ENCODE measurements at regions not wholly inside any gene's neighbourhood (a gene's known extent, or its start where the extent isn't known, plus 50 kb on each side); places are given as distances from the start of the nearest gene placed in this dataset.
"Not testable (repeated sequence)": the region's sequence is repeated elsewhere in the genome, so short reads cannot be mapped to it uniquely, and the experiment has no call there.

DNA sequence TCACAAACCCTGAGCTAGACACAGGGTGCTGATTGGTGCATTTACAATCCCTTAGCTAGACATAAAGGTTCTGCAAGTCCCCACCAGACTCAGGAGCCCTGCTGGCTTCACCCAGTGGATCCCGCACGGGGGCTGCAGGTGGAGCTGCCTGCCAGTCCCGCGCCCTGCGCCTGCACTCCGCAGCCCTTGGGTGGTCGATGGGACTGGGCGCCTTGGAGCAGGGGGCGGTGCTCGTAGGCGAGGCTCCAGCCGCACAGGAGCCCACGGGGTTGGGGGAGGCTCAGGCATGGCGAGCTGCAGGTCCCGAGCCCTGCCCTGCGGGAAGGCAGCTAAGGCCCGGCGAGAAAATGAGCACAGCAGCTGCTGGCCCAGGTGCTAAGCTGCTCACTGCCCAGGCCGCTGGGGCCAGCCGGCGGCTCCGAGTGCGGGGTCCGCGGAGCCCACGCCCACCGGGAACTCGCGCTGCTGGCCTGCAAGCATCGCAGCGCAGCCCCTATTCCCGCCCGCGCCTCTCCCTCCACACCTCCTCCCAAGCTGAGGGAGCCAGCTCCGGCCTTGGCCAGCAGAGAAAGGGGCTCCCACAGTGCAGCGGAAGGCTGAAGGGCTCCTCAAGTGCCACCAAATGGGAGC, 155.2 kb downstream of the SLC25A46 start:
- TF ChIP-seq, protein P1, sequence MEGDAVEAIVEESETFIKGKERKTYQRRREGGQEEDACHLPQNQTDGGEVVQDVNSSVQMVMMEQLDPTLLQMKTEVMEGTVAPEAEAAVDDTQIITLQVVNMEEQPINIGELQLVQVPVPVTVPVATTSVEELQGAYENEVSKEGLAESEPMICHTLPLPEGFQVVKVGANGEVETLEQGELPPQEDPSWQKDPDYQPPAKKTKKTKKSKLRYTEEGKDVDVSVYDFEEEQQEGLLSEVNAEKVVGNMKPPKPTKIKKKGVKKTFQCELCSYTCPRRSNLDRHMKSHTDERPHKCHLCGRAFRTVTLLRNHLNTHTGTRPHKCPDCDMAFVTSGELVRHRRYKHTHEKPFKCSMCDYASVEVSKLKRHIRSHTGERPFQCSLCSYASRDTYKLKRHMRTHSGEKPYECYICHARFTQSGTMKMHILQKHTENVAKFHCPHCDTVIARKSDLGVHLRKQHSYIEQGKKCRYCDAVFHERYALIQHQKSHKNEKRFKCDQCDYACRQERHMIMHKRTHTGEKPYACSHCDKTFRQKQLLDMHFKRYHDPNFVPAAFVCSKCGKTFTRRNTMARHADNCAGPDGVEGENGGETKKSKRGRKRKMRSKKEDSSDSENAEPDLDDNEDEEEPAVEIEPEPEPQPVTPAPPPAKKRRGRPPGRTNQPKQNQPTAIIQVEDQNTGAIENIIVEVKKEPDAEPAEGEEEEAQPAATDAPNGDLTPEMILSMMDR (IDR thresholded peaks at IDR 0.05 in 8 of 11, conservative IDR thresholded peaks at IDR 0.05 in 3 of 11), result not testable (repeated sequence)
- not testable (repeated sequence) for TF ChIP-seq POLR2A, POLR2AphosphoS5 (IDR thresholded peaks at IDR 0.05)
